SU-DHL-6 (cell line): ENCODE measurements at regions not wholly inside any gene's neighbourhood (a gene's known extent, or its start where the extent isn't known, plus 50 kb on each side); places are given as distances from the start of the nearest gene placed in this dataset.

Source experiments
- CTCF ChIP-seq: fragments of 200-600 bp; sonication (generic); IDR thresholded peaks from one replicate; pipeline ENCODE4 v1.5.1; 2017; ENCODE audit warnings: antibody characterized with exemption, mild to moderate bottlenecking, low read length, moderate library complexity; ENCODE audit not compliant: insufficient read depth, poor library complexity, severe bottlenecking
- EZH2phosphoT487 ChIP-seq: fragments of 200-600 bp; sonication (generic), shearing (Covaris generic); conservative IDR thresholded peaks from 2 replicates; pipeline ENCODE4 v1.6.1; 2018; ENCODE audit warnings: mild to moderate bottlenecking, antibody characterized with exemption, low read length, moderate library complexity, mixed read lengths

- no peak for TF ChIP-seq CTCF
- no peak for TF ChIP-seq EZH2phosphoT487
Measured at GRCh38 chr5:54703133-54703532, 185.6 kb downstream of the SNX18 start.
